HepG2 (cell line): ENCODE measurements at regions not wholly inside any gene's neighbourhood (a gene's known extent, or its start where the extent isn't known, plus 50 kb on each side); places are given as distances from the start of the nearest gene placed in this dataset.

Experiments
- ATF1 ChIP-seq: IDR thresholded peaks from 2 replicates; pipeline ENCODE4 v1.6.1; 2016; ENCODE audit warnings: mild to moderate bottlenecking, control low read depth
- SRSF9 ChIP-seq: fragments of 200-400 bp; formaldehyde crosslinking; IDR thresholded peaks from 2 replicates; pipeline ENCODE4 v1.6.1; 2018; ENCODE audit warnings: borderline replicate concordance, mild to moderate bottlenecking, low read depth, low read length; ENCODE audit not compliant: insufficient read depth, poor library complexity, severe bottlenecking
- TBP ChIP-seq: sonication (generic); formaldehyde crosslinking; IDR thresholded peaks from 2 replicates; pipeline ENCODE4 v1.5.0; 2020; ENCODE audit warnings: missing genetic modification reagents
- YY1 ChIP-seq: IDR thresholded peaks from 2 replicates; pipeline ENCODE4 v1.6.1; 2011; ENCODE audit warnings: low read length, low read depth, moderate library complexity, mild to moderate bottlenecking; ENCODE audit not compliant: insufficient read depth, insufficient replicate concordance
- ZFP37 ChIP-seq: sonication (generic); formaldehyde crosslinking; IDR thresholded peaks from 2 replicates; pipeline ENCODE4 v1.4.0; 2020; ENCODE audit warnings: missing genetic modification reagents, borderline replicate concordance
- ZNF17 ChIP-seq: sonication (generic); formaldehyde crosslinking; IDR thresholded peaks from 2 replicates; pipeline ENCODE4 v1.5.0; 2020; ENCODE audit warnings: mild to moderate bottlenecking, missing genetic modification reagents
- ZNF530 ChIP-seq: sonication (generic); formaldehyde crosslinking; IDR thresholded peaks from 2 replicates; pipeline ENCODE4 v1.5.0; 2020; ENCODE audit warnings: low read depth, mild to moderate bottlenecking, missing genetic modification reagents
- ZNF776 ChIP-seq: sonication (generic); formaldehyde crosslinking; IDR thresholded peaks from 2 replicates; pipeline ENCODE4 v1.4.0; 2020; ENCODE audit warnings: mild to moderate bottlenecking, missing genetic modification reagents
- TF ChIP-seq, protein P1 (sequence below): sonication (generic); formaldehyde crosslinking; IDR thresholded peaks from 2 replicates; pipeline ENCODE4 v1.8.0; 2022; ENCODE audit warnings: missing genetic modification reagents, mild to moderate bottlenecking, moderate library complexity, borderline replicate concordance
- TF ChIP-seq, protein P2 (sequence below): conservative IDR thresholded peaks from 2 replicates; pipeline ENCODE4 v1.6.1; 2018; ENCODE audit warnings: missing genetic modification reagents
- TF ChIP-seq, protein P3 (sequence below): IDR thresholded peaks from 2 replicates; pipeline ENCODE4 v1.6.1; 2016; ENCODE audit warnings: low read depth
- TF ChIP-seq, protein P4 (sequence below): sonication (generic); formaldehyde crosslinking; IDR thresholded peaks from 2 replicates; pipeline ENCODE4 v1.4.0; 2020; ENCODE audit warnings: mild to moderate bottlenecking, missing genetic modification reagents
- TF ChIP-seq, protein P5 (sequence below): sonication (generic); formaldehyde crosslinking; IDR thresholded peaks from 2 replicates; pipeline ENCODE4 v1.9.0; 2021; ENCODE audit warnings: missing genetic modification reagents, borderline replicate concordance

DNA sequence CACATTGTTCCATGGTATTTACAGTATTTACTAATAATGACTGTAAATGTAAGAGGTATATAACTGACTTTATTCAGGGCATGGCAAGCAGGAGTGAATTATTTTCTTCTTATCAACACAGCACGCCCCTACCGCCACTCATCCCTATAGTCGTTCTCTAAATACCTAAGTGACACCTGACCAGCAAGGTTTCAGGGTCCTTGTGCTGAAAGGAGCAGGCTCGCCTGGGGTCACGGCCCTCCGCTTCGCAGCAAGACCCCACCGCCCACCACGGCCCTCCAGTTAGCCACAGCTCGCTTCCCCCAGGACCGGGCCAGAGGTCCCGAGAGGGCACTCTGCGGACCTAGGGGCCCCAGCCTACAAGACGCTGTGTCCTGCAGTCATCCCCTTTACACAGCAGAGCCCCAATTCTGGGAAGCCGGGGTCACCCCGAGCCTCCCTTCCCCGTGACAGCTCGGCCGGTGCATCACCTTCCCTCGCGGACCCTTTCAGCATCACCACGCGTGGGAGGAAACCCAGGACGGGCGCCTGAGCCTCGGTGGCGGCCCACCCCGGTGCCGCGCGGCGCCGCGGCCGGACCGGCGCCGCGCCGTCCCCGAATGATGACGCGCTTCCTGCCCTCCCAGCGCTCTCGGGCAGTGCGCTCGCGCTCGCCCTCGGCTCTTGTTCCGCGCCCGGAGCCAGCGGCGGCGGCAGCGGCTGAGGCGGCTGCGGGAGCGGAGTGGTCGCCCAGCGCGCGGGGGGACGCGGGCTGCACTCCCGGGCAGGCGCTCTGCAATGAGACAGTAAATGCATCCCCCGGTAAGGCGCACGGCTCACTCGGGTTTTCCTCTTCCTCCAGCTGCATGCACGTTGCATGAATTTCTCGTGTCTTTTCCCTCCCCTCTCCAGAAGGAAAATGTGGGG, 225.1 kb upstream of the C2CD4B start, which contains the start of gene TLN2 (continued):
- TF ChIP-seq, protein P1, sequence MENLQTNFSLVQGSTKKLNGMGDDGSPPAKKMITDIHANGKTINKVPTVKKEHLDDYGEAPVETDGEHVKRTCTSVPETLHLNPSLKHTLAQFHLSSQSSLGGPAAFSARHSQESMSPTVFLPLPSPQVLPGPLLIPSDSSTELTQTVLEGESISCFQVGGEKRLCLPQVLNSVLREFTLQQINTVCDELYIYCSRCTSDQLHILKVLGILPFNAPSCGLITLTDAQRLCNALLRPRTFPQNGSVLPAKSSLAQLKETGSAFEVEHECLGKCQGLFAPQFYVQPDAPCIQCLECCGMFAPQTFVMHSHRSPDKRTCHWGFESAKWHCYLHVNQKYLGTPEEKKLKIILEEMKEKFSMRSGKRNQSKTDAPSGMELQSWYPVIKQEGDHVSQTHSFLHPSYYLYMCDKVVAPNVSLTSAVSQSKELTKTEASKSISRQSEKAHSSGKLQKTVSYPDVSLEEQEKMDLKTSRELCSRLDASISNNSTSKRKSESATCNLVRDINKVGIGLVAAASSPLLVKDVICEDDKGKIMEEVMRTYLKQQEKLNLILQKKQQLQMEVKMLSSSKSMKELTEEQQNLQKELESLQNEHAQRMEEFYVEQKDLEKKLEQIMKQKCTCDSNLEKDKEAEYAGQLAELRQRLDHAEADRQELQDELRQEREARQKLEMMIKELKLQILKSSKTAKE (CRISPR knock-in tag): no peak
- peak; percentile 70 for TF ChIP-seq YY1
- TF ChIP-seq ATF1 (CRISPR knock-in tag): peak; percentile 46; the same call in 1 of the 2 replicates
- TF ChIP-seq, protein P2, sequence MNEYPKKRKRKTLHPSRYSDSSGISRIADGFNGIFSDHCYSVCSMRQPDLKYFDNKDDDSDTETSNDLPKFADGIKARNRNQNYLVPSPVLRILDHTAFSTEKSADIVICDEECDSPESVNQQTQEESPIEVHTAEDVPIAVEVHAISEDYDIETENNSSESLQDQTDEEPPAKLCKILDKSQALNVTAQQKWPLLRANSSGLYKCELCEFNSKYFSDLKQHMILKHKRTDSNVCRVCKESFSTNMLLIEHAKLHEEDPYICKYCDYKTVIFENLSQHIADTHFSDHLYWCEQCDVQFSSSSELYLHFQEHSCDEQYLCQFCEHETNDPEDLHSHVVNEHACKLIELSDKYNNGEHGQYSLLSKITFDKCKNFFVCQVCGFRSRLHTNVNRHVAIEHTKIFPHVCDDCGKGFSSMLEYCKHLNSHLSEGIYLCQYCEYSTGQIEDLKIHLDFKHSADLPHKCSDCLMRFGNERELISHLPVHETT (CRISPR knock-in tag): peak; percentile 19; the same call in 1 of the 2 replicates
- TF ChIP-seq, protein P3, sequence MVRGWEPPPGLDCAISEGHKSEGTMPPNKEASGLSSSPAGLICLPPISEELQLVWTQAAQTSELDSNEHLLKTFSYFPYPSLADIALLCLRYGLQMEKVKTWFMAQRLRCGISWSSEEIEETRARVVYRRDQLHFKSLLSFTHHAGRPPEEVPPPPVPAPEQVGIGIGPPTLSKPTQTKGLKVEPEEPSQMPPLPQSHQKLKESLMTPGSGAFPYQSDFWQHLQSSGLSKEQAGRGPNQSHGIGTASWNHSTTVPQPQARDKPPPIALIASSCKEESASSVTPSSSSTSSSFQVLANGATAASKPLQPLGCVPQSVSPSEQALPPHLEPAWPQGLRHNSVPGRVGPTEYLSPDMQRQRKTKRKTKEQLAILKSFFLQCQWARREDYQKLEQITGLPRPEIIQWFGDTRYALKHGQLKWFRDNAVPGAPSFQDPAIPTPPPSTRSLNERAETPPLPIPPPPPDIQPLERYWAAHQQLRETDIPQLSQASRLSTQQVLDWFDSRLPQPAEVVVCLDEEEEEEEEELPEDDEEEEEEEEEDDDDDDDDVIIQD (CRISPR knock-in tag): no peak
- peak; percentile 58; the same call in 1 of the 2 replicates for TF ChIP-seq ZNF776 (CRISPR knock-in tag)
- TF ChIP-seq TBP: no peak
- no peak for TF ChIP-seq SRSF9
- TF ChIP-seq, protein P4, sequence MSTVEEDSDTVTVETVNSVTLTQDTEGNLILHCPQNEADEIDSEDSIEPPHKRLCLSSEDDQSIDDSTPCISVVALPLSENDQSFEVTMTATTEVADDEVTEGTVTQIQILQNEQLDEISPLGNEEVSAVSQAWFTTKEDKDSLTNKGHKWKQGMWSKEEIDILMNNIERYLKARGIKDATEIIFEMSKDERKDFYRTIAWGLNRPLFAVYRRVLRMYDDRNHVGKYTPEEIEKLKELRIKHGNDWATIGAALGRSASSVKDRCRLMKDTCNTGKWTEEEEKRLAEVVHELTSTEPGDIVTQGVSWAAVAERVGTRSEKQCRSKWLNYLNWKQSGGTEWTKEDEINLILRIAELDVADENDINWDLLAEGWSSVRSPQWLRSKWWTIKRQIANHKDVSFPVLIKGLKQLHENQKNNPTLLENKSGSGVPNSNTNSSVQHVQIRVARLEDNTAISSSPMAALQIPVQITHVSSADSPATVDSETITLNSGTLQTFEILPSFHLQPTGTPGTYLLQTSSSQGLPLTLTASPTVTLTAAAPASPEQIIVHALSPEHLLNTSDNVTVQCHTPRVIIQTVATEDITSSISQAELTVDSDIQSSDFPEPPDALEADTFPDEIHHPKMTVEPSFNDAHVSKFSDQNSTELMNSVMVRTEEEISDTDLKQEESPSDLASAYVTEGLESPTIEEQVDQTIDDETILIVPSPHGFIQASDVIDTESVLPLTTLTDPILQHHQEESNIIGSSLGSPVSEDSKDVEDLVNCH (CRISPR knock-in tag): no peak
- TF ChIP-seq, protein P5, sequence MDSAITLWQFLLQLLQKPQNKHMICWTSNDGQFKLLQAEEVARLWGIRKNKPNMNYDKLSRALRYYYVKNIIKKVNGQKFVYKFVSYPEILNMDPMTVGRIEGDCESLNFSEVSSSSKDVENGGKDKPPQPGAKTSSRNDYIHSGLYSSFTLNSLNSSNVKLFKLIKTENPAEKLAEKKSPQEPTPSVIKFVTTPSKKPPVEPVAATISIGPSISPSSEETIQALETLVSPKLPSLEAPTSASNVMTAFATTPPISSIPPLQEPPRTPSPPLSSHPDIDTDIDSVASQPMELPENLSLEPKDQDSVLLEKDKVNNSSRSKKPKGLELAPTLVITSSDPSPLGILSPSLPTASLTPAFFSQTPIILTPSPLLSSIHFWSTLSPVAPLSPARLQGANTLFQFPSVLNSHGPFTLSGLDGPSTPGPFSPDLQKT (CRISPR knock-in tag): no peak
- no peak for TF ChIP-seq ZNF17 (CRISPR knock-in tag)
- no peak for TF ChIP-seq ZNF530 (CRISPR knock-in tag)
- TF ChIP-seq ZFP37: peak; percentile 75; the same call in 1 of the 2 replicates
